ENCODE measurements at regions not wholly inside any gene's neighbourhood (a gene's known extent, or its start where the extent isn't known, plus 50 kb on each side); places are given as distances from the start of the nearest gene placed in this dataset.

DNA sequence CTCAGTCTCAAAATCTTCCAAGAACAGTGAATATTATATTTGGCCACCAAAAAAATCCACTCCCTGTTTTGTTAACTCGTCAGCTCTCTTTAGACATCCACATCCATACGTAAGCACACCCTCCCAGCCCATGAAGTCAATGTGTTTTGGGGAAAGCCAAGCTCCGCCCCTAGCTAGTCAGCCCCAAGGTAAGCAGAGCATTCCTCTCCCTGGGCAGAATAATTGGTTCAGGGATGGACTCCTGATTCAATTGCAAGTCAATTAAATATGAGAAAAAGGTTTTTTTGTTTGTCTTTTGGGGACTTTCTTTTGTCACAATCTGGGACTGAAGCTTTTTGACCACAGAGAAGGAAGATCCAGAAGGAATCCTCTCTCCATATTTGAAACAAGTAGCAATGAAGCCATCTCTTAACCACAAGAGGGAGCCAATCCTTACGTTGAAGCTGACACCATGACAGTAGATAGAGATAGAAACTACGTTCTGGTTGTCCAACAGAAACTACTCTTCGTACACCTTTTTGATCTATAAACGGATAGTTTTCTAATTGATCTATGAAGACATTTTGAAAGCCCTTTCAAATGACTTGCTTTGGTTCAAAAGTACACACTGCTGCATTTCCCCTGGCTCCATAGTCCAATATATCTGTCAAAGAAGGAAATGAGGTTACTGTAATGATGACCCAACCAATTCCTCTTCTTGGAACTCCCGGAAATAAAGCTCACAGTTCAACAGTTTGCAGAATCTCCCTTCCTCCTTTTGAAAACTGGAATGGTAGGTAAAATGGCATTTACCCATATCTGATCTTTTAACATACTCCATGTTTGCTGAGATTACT is 166.4 kb downstream of the TLE1 start:
- TF ChIP-seq, protein P1, sequence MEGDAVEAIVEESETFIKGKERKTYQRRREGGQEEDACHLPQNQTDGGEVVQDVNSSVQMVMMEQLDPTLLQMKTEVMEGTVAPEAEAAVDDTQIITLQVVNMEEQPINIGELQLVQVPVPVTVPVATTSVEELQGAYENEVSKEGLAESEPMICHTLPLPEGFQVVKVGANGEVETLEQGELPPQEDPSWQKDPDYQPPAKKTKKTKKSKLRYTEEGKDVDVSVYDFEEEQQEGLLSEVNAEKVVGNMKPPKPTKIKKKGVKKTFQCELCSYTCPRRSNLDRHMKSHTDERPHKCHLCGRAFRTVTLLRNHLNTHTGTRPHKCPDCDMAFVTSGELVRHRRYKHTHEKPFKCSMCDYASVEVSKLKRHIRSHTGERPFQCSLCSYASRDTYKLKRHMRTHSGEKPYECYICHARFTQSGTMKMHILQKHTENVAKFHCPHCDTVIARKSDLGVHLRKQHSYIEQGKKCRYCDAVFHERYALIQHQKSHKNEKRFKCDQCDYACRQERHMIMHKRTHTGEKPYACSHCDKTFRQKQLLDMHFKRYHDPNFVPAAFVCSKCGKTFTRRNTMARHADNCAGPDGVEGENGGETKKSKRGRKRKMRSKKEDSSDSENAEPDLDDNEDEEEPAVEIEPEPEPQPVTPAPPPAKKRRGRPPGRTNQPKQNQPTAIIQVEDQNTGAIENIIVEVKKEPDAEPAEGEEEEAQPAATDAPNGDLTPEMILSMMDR (IDR thresholded peaks at IDR 0.05; ENCODE audit: insufficient read depth, low read length, missing control alignments): peak; percentile 65

GRCh38 chr9:81521892-81522291 is 167.5 kb downstream of the TLE1 start:
- TF ChIP-seq, protein P1 (IDR thresholded peaks at IDR 0.05; ENCODE audit: insufficient read depth, low read length, missing control alignments): no peak
- no peak overlapping the region for H3K4me3 ChIP-seq (ENCODE audit: low read depth, low read length)
- ChIA-PET CTCF (interaction anchor here (0.7 to 5.5 kb wide), 13 partner anchors 11 to 1337 kb away, joined by 3 to 37 read pairs (median 4); no protein-coding TSS in a partner anchor), POLR2A (no interaction called here)
- DNase-seq (ENCODE audit: low read depth, low spot score): no peak

More for the DNA sequence above, 166.4 kb downstream of the TLE1 start:
- CTCF ChIA-PET: interaction anchor here (0.6 to 5.5 kb wide), 39 partner anchors 10 to 1338 kb away, joined by 3 to 37 read pairs (median 4); no protein-coding TSS in a partner anchor
- no peak for DNase-seq (ENCODE audit: low read depth, low spot score)
- POLR2A ChIA-PET: interaction anchor here (0.7 kb wide), 1 partner anchor 35 kb away, joined by 3 read pairs; no protein-coding TSS in a partner anchor
- no peak overlapping the region for H3K4me3 ChIP-seq (ENCODE audit: low read depth, low read length)

DNA sequence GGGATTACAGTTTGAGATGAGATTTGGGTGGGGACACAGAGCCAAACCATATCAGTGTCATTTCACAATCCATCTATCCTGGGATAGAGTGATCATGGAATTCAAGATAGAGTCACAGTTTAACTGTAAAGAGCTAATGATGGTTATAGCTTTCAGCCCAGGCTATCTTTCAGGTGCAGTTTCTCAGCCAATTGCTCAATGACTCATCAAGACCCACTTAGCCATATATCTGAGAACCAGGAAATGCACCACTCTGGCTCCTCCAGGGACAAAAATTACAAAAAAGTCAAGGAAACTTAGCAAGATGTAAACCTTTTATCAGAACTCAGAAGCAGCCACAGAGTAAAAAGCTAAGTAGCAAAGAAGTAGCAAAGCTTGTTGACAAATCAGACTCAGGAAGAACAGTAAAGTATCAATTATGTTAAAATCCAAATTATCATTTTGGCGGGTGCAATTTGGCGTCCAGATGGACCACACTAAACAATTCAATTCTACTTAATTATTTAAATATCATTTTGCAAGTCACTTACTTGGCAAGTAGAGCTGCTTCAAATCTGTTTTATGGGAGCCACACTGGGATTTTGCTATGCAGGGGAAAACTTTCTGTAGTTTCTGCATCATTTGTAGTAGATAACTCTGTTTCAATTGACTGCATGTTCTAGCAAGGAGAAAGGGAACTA is 169.4 kb downstream of the TLE1 start:
- CTCF ChIA-PET: interaction anchor here (0.7 to 5.5 kb wide), 2 partner anchors 11 to 1087 kb away, joined by 3 to 37 read pairs; no protein-coding TSS in a partner anchor
- no peak for DNase-seq (ENCODE audit: low read depth, low spot score)
- POLR2A ChIA-PET: no interaction called here
- H3K4me3 ChIP-seq (ENCODE audit: low read depth, low read length): no peak overlapping the region
- TF ChIP-seq, protein P1 (IDR thresholded peaks at IDR 0.05; ENCODE audit: insufficient read depth, low read length, missing control alignments): no peak

- ChIA-PET CTCF (no interaction called here), POLR2A (no interaction called here)
- H3K4me3 ChIP-seq (ENCODE audit: low read depth, low read length): no peak overlapping the region
- DNase-seq (ENCODE audit: low read depth, low spot score): no peak
- TF ChIP-seq, protein P1 (IDR thresholded peaks at IDR 0.05; ENCODE audit: insufficient read depth, low read length, missing control alignments): no peak
Observed at GRCh38 chr9:81517954-81518353, 171.4 kb downstream of the TLE1 start.

GRCh38 chr9:81513059-81513458 is 176.3 kb downstream of the TLE1 start:
- TF ChIP-seq, protein P1 (IDR thresholded peaks at IDR 0.05; ENCODE audit: insufficient read depth, low read length, missing control alignments): no peak
- POLR2A ChIA-PET: no interaction called here
- CTCF ChIA-PET: interaction anchor here (1.4 kb wide), 1 partner anchor 13 kb away, joined by 5 read pairs; no protein-coding TSS in a partner anchor
- DNase-seq (ENCODE audit: low read depth, low spot score): no peak
- no peak overlapping the region for H3K4me3 ChIP-seq (ENCODE audit: low read depth, low read length)

- no peak overlapping the region for H3K4me3 ChIP-seq (ENCODE audit: low read depth, low read length)
- TF ChIP-seq, protein P1 (IDR thresholded peaks at IDR 0.05; ENCODE audit: insufficient read depth, low read length, missing control alignments): no peak
- DNase-seq (ENCODE audit: low read depth, low spot score): no peak
- POLR2A ChIA-PET: no interaction called here
- CTCF ChIA-PET: interaction anchor here (1.1 to 1.4 kb wide), 2 partner anchors 10 to 13 kb away, joined by 4 to 5 read pairs; no protein-coding TSS in a partner anchor
Observed at GRCh38 chr9:81512641-81513040, 176.7 kb downstream of the TLE1 start.
